Endothelial cell of umbilical vein (primary cell): ENCODE measurements at regions not wholly inside any gene's neighbourhood (a gene's known extent, or its start where the extent isn't known, plus 50 kb on each side); places are given as distances from the start of the nearest gene placed in this dataset.

Experiments used
- EZH2 ChIP-seq: IDR thresholded peaks from 2 replicates; pipeline ENCODE4 v1.6.1; 2012; ENCODE audit warnings: borderline replicate concordance, low read depth, mild to moderate bottlenecking, moderate library complexity, low read length, inconsistent platforms; ENCODE audit not compliant: severe bottlenecking
- FOS ChIP-seq: IDR thresholded peaks from 2 replicates; pipeline ENCODE4 v1.6.1; 2011; ENCODE audit warnings: mild to moderate bottlenecking, low read length, moderate library complexity, borderline replicate concordance; ENCODE audit not compliant: insufficient read depth
- GATA2 ChIP-seq: IDR thresholded peaks from 2 replicates; pipeline ENCODE4 v1.7.0; 2011; ENCODE audit warnings: low read depth, mild to moderate bottlenecking, moderate library complexity, mixed read lengths, low read length; ENCODE audit not compliant: insufficient read length, insufficient read depth
- MYC ChIP-seq: IDR thresholded peaks from one replicate; pipeline ENCODE4 v1.6.1; 2011; ENCODE audit warnings: mild to moderate bottlenecking, low read depth, low read length
- POLR2A ChIP-seq: IDR thresholded peaks from 2 replicates; pipeline ENCODE4 v1.6.1; 2012; ENCODE audit warnings: low read depth, mild to moderate bottlenecking, control low read depth, low read length
- POLR2AphosphoS5 ChIP-seq: IDR thresholded peaks from 2 replicates; pipeline ENCODE4 v1.6.1; 2012; ENCODE audit warnings: low read depth, mild to moderate bottlenecking, control low read depth, low read length, moderate library complexity; ENCODE audit not compliant: insufficient read depth
- TF ChIP-seq, protein P1 (sequence below), 2 donors: IDR thresholded peaks; 1 replicate in 1 of 2; 2 replicates in 1 of 2; pipeline ENCODE4 v1.5.1; 2011; ENCODE audit warnings: low read length in 2 of 2, mild to moderate bottlenecking in 2 of 2, moderate library complexity in 2 of 2, control low read depth in 1 of 2, inconsistent platforms in 1 of 2, low read depth in 1 of 2; ENCODE audit not compliant: insufficient read depth in 1 of 2; ENCODE audit errors: extremely low read depth in 1 of 2
- TF ChIP-seq, protein P2 (sequence below): IDR thresholded peaks from 2 replicates; pipeline ENCODE4 v1.6.1; 2011; ENCODE audit not compliant: insufficient read depth, insufficient read length

DNA sequence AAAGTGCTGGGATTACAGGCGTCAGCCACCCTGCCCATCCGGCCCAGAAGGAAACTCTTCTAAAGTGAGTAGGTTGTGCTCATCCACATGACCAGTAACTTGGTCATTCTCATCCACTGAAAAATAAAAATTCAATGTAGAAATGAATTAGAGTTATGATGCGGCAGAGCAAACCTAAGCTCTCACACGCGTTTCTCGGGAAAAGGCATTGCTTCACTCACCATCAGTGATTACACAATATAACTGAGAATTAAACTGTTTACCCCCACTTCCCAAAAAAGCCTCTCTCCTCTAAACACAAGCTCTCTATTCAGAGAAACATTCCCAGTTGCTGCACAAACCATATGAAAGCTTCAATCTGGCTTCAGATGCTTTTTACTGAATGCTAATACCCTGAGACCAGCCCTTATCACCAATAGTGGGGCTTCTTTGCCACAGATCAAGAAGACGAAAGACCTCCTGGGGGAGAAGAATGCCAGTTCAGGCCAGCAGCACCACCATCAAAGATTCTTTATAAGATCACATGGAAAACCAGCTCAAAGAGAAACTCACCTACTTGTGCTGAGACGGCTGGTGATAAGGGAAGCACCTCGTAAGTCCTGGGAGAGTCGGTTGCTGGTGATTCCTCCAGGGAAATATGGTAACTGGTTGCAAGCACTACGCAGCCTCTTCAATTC lies 121.5 kb upstream of the SFSWAP start:
- TF ChIP-seq, protein P1, sequence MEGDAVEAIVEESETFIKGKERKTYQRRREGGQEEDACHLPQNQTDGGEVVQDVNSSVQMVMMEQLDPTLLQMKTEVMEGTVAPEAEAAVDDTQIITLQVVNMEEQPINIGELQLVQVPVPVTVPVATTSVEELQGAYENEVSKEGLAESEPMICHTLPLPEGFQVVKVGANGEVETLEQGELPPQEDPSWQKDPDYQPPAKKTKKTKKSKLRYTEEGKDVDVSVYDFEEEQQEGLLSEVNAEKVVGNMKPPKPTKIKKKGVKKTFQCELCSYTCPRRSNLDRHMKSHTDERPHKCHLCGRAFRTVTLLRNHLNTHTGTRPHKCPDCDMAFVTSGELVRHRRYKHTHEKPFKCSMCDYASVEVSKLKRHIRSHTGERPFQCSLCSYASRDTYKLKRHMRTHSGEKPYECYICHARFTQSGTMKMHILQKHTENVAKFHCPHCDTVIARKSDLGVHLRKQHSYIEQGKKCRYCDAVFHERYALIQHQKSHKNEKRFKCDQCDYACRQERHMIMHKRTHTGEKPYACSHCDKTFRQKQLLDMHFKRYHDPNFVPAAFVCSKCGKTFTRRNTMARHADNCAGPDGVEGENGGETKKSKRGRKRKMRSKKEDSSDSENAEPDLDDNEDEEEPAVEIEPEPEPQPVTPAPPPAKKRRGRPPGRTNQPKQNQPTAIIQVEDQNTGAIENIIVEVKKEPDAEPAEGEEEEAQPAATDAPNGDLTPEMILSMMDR (IDR thresholded peaks at IDR 0.05; ENCODE audit: extremely low read depth in 1 of 2, insufficient read depth in 1 of 2, low read depth in 1 of 2, low read length in 2 of 2), result no peak
- no peak for TF ChIP-seq EZH2
- no peak for TF ChIP-seq POLR2AphosphoS5
- TF ChIP-seq, protein P2, sequence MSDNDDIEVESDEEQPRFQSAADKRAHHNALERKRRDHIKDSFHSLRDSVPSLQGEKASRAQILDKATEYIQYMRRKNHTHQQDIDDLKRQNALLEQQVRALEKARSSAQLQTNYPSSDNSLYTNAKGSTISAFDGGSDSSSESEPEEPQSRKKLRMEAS, result no peak
- TF ChIP-seq MYC, result no peak
- no peak for TF ChIP-seq POLR2A
- TF ChIP-seq FOS, result no peak
- no peak for TF ChIP-seq GATA2
